ENCODE measurements at regions not wholly inside any gene's neighbourhood (a gene's known extent, or its start where the extent isn't known, plus 50 kb on each side); places are given as distances from the start of the nearest gene placed in this dataset.

- no peaks in the 10 kb centered on the region for H3K79me2 ChIP-seq (ENCODE audit: control insufficient read depth in 1 of 2, insufficient read depth in 2 of 2, low read length in 2 of 2)
- no peak overlapping the region for H4K5ac ChIP-seq (ENCODE audit: insufficient read length, low read depth, low read length)
- no peaks in the 10 kb centered on the region for H3K9me3 ChIP-seq (ENCODE audit: insufficient read depth in 2 of 2, low read depth in 1 of 2, low read length in 1 of 2)
- H3K23me2 ChIP-seq (ENCODE audit: low read depth, low read length): no peaks in the 10 kb centered on the region
- H4K91ac ChIP-seq (replicated peaks; ENCODE audit: insufficient read length, low read length): no peak overlapping the region
- no peak for DNase-seq (ENCODE audit: low read depth in 1 of 2, low spot score in 2 of 2)
- no peak for FAIRE-seq
- H3K23ac ChIP-seq (ENCODE audit: insufficient read length): no peak overlapping the region
- no peak overlapping the region for H2AFZ ChIP-seq (ENCODE audit: low read length)
- no peak overlapping the region for H3K14ac ChIP-seq (ENCODE audit: insufficient read length)
- ChIA-PET CTCF (ENCODE audit: partially characterized antibody) (no interaction called here), POLR2A (ENCODE audit: partially characterized antibody) (no interaction called here)
- H2BK12ac ChIP-seq (ENCODE audit: low read depth, low read length): no peak overlapping the region
- no peaks in the 10 kb centered on the region for H3K36me3 ChIP-seq (ENCODE audit: control insufficient read depth in 2 of 4, insufficient read depth in 4 of 4, low read length in 3 of 4)
- H2BK15ac ChIP-seq (ENCODE audit: low read length): no peak overlapping the region
- no peak overlapping the region for H3K4ac ChIP-seq (replicated peaks; ENCODE audit: insufficient read length, low read depth, low read length)
- no peak overlapping the region for H2BK120ac ChIP-seq (replicated peaks; ENCODE audit: low read depth, low read length)
- no peak overlapping the region for H3K4me2 ChIP-seq (ENCODE audit: insufficient read depth in 1 of 2, low read depth in 2 of 2, low read length in 2 of 2)
- H4K20me1 ChIP-seq (replicated peaks in 1 of 2; ENCODE audit: control insufficient read depth in 1 of 2, insufficient read depth in 2 of 2, low read length in 2 of 2): no peaks in the 10 kb centered on the region
- H2BK5ac ChIP-seq (ENCODE audit: low read depth, low read length): no peak overlapping the region
- no peak overlapping the region for H2BK20ac ChIP-seq (ENCODE audit: low read length)
- H3K79me1 ChIP-seq (ENCODE audit: low read depth, low read length): no peaks in the 10 kb centered on the region
- no peak overlapping the region for H3K27ac ChIP-seq (ENCODE audit: low read depth, low read length)
- WGBS, 2 experiments (ENCODE audit: extremely low coverage in 1 of 2, insufficient coverage in 1 of 2, insufficient read length in 1 of 2, insufficient replicate concordance in 2 of 2, low coverage in 1 of 2, low lambda C conversion rate in 2 of 2, missing lambda C conversion rate in 1 of 2): 84% methylated on average over 6 of the region's 6 CpGs; no CpG with 5 or more reads in 1 of the 2 experiments
- H3K4me3 ChIP-seq (ENCODE audit: extremely low read depth in 1 of 4, insufficient read depth in 2 of 4, low read depth in 3 of 4, low read length in 4 of 4): no peak overlapping the region
- H2AK5ac ChIP-seq (ENCODE audit: low read depth, low read length): no peak overlapping the region
- no peaks in the 10 kb centered on the region for H3K4me1 ChIP-seq (replicated peaks in 1 of 4; ENCODE audit: control insufficient read depth in 3 of 4, insufficient read depth in 4 of 4, low read length in 3 of 4)
- H3K56ac ChIP-seq (replicated peaks; ENCODE audit: insufficient read length, low read depth, low read length): no peak overlapping the region
- H3K9ac ChIP-seq (replicated peaks in 1 of 4; ENCODE audit: extremely low read depth in 1 of 4, low read depth in 3 of 4, low read length in 3 of 4): no peak overlapping the region
- no peak overlapping the region for H3K18ac ChIP-seq (ENCODE audit: extremely low read depth, low read length)
- H4K8ac ChIP-seq (ENCODE audit: extremely low read depth, insufficient read depth, low read length): no peak overlapping the region
- no peaks in the 10 kb centered on the region for H3K27me3 ChIP-seq (replicated peaks in 1 of 4; ENCODE audit: control insufficient read depth in 3 of 4, extremely low read depth in 1 of 4, insufficient read depth in 3 of 4, low read length in 3 of 4)
- TF ChIP-seq SP2 (IDR thresholded peaks at IDR 0.05; ENCODE audit: low read length) (no peak), TEAD4 (IDR thresholded peaks at IDR 0.05; ENCODE audit: low read depth, low read length) (no peak)
Measured at GRCh38 chr2:57465067-57465466, 581.5 kb upstream of the VRK2 start.

Measured in H1 (cell line).